NCI-H2081 treated with DMSO at 0.1 percent for 48 hours (cell line): ENCODE measurements at regions not wholly inside any gene's neighbourhood (a gene's known extent, or its start where the extent isn't known, plus 50 kb on each side); places are given as distances from the start of the nearest gene placed in this dataset.
"Not testable (repeated sequence)": the region's sequence is repeated elsewhere in the genome, so short reads cannot be mapped to it uniquely, and the experiment has no call there.

Experiments
- DNase-seq: peaks from one replicate; lab custom pipeline; 2025; lab: John Stamatoyannopoulos, UW

- DNase-seq, result no peak
Measured at GRCh38 chr14:56351861-56352260, 227.7 kb upstream of the TMEM260 start.

DNA sequence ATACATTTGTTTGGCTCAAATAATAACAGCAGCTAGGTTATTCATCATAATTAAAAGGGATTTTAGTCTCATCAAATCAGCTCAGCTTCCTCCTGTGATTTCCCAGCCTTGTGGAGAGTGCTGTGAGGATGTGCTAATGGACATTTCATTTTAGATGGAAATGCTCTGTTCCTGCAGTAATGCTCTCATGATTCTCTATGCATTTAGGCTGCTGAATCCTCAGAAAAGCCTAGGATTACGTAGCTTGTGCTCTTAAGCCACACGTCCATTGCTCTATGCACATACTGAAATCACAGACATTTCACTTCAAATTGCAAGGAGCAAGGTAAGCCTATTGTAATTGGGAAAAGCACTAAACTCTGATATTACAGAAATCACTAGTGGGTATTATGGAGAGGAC is 226.6 kb upstream of the TMEM260 start:
- no peak for DNase-seq

DNA sequence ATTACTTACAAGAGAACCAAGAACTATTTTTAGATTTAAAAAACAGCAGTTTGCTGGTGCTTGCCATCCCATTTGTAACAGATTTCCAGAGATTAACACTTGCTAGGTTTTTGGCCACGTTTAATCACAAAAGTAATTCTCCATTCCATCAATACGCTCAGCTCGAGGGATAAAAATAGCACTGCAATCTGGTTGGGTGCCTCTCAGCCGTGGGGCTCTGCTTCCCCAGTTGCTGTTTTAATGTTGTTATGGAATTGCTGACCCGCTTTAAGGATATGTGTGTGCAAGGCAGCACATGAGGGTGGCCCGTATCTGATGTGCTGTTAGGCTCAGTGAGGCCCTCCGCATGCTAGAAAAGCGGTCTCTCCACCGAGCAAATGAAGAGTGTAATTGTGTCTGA is 222.2 kb upstream of the TMEM260 start:
- DNase-seq, result no peak

DNA sequence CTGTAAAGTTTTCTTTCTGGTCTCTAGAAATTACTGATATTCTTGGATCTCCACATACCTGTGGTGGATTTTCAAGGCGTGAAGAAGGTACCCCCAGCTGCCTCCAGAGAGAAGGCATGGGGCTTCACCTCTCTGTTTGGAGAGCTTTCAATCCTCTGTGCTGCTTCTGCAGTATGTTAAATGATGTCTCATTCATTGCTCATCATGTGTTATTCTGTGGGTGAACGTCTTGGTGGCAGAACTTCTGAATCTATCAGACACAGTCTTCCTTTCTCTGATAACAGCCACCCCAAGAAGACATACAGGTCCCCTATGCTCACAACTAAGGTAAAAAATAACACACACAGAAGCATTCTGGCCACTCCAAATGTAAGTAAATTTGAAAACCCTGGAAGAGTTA is 221.3 kb upstream of the TMEM260 start:
- DNase-seq, result no peak

DNA sequence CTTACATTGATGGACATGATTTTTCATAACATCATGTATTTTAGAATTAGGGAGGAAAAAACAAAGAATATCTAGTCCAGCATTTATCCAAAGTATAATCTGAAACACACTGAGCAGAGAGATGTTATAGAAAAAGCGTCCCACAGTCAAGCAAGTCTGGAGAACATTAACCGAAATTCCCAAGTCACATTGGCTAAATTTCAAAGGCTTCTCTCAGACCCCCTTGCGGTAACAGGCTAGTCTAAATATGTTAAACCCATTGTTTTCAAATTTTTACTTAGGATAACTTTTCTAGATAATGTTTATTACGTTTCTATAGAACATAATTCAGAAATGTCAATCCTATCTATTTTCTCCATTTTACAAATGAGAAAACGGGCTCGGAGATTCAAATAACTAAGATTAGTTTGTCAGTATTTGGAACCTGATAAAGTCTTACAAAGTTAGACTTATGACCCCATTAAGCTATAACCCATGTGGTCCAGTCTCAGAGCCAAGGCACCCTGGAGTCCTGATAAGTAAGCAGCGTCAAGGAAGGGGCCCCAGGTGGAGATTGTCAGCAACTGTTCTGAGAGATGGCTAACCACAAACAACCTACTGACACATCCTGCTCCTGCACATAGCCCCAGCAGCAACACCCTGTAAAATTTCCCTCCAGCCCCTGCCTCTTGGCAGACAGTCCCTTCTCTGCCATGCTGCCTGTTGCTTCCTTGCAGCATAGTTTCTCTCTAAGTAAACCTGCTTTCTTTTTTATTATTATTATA is 220.6 kb upstream of the TMEM260 start:
- DNase-seq, result no peak

DNA sequence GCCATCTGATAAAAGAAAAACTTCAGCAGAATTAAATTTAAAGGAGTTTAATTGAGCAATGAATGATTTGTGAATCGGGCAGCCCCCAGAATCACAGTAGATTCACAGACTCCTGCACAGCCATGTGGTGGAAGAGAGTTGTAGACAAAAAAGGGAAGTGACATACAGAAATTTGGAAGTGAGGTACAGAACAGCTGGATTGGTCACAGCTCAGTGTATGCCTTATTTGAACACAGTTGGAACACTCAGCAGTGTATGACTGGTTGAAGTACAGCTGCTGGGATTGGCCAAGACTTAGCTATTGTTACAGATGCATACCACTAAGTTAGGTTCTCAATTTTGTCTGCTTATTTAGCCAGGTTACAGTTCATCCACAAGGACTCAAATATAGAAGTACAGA is 213.9 kb upstream of the TMEM260 start:
- DNase-seq, result not testable (repeated sequence)

GRCh38 chr14:56367416-56367815 is 212.2 kb upstream of the TMEM260 start:
- no peak for DNase-seq

GRCh38 chr14:56371737-56372136 is 207.9 kb upstream of the TMEM260 start:
- no peak for DNase-seq

DNA sequence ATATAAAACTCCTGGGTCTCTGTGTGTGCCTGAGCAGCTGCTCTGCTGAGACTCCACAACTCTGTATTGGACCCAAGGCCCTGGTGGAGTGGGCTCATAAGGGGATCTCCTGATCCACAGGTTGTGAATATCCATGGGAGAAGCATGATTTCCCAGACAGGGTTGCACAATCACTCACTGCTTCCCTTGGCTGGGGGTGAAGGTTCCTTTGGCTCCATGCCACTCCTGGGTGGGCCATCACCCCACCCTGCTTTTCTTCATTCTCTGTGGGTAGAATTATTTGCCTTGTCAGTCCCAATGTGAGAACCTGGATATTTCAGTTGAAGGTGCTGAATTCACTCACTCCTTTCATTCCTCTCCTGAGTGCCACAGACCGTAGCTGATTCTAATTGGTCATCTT is 205.2 kb upstream of the TMEM260 start:
- no peak for DNase-seq

- no peak for DNase-seq
Measured at GRCh38 chr14:56378046-56378445, 201.6 kb upstream of the TMEM260 start.

DNA sequence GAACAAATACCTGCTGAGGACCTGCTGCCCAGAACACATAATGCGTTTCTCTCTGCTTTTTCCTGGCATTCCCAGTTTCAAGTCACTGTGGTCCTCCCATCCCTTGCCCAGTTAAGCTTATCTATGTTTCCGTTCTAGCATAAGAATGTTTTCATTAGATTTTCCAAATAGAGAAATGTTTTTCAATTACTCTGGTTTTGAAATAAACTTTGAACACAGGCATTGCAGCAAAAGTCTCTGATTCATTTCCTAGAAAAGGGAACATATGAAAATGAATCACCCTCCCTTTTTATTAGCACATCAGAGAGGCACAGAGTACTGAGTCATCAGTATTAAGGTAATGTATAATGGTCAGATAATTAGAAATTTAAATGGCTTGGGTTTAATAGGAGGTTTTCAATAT is 201.1 kb upstream of the TMEM260 start:
- DNase-seq, result no peak

DNA sequence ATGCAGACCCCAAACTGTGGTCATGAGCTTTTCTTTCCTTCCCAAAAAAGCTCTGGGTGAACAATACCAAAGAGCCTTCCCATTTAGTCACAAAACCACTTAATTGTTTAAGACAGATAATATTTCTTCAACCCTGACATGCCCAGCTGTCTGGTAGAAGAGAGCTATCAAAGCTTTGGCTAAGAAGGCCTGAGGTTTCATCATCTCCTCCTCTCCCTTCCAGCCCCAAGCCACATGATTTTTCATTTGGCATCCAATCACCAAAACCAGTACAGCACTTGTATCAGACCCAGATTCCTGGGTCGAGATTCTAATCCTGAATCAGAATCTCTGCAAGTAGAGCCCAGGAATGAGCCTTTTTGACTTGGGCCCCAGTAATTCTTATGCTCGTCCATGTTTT is 199.6 kb upstream of the TMEM260 start:
- no peak for DNase-seq

- no peak for DNase-seq
Measured at GRCh38 chr14:56386024-56386423, 193.6 kb upstream of the TMEM260 start.

DNA sequence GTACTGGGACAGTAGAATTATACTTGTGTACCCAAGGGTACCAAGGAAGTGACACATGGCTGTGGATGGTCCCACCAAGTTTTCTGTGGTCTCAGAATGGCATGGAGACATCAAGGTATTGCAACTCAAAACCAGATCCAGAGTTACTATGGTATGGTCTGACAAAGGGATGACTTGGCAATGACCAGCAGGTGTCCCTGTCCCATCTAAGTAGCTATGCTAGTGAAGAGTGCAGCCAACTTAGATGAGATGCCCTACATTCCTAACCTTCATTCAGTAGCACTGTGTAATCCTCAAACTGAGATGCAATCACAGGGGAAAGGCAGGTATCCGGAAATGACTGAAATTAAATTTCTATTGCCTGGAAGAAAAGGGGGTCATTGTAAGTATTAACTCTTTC is 188.7 kb upstream of the TMEM260 start:
- DNase-seq, result no peak

- DNase-seq, result no peak
Measured at GRCh38 chr14:56394826-56395530, 184.6 kb upstream of the TMEM260 start.

- no peak for DNase-seq
Measured at GRCh38 chr14:56400109-56400825, 179.3 kb upstream of the TMEM260 start.

DNA sequence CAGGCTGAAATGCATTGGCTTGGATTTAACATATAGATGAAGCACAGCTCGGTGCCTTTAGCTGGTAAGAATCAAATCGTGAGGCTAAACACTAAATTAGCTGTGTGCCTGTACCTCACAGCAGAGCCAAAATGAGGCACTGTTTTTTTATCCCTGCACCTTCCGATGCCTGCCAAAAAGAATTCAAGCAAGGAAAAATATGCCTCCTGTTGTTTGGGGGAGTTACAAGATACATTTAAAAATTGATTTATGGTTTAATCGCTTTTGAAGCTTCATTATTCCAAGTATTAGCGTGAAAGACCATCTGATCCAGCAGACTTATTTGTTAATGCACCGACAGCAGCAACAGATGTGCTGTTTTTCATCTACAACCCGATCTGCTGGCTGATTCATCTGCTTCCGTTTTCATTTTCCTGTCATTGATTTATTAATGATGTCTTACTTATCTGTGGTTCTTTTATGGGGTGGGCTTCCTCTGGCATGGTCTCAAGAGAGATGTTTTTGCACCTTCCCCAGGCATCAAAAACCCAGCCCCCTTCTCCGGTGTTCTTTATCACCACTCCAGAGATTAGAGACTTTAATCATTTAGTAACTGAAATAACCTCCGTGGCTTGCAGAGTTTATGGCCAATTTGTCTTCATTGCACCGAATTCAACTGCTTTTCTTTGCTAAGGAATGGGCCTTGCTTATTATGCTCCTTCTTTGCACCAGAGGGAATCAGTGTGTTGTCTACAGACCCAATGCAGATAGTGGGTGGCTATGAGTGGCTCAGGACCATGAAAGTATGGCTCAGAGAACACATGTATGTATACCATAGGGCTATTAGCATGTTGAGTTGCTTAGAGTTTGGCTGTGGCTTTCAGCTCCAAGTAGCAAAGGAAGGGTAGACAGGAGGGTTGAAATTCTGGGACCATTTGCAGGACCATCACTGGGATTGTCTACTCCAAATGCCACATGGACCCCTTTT is 166.8 kb upstream of the TMEM260 start:
- DNase-seq, result no peak

DNA sequence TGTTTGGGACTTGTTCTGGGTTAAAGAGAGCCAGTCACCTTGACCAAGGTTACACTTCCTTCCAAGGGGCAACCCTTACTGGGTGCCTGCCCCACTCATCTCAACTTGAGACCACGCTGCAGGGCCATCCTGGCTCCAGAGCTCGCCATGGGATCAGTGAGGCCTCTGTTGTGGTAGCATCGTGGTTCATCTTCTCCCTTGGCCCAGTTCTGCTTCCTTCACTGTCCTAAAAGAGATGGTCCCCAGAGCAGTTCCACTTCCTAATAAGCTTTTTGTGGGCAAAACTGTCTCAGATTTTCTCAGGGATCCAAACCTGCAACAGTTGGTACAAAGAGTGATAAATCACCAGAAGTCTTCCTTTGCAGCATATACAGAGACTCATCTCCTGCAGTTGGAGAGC is 165.9 kb upstream of the TMEM260 start:
- no peak for DNase-seq

DNA sequence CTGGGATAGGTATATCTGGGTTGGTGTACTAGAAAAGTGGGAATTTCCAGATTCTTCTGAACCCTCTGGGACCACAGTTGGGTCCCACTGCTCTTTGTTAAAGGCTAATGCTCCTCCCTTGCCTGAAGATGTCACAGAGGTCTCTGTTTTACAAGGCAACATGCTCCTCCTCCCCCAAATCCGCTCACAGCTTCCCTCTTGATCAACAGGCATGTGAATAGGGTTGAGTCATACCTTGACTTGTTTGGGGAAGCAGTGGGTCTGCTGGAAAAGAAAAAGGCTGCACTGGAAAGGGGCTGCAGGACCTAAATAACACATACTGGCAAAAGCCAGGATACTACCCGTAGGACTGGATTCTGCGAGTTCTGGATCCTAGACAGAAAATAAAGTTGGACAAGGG is 165.4 kb upstream of the TMEM260 start:
- DNase-seq, result no peak

GRCh38 chr14:56416213-56416612 is 163.4 kb upstream of the TMEM260 start:
- no peak for DNase-seq

GRCh38 chr14:56417173-56417572 is 162.4 kb upstream of the TMEM260 start:
- DNase-seq, result no peak

GRCh38 chr14:56419750-56420149 is 159.8 kb upstream of the TMEM260 start:
- DNase-seq, result no peak
